Stimulated activated CD8-positive, alpha-beta memory T cell treated with anti-CD3 and anti-CD28 coated beads, Interleukin-15, amount 100 ng/mL, for 4 hours (primary cell): ENCODE measurements at regions not wholly inside any gene's neighbourhood (a gene's known extent, or its start where the extent isn't known, plus 50 kb on each side); places are given as distances from the start of the nearest gene placed in this dataset.
"Not testable (repeated sequence)": the region's sequence is repeated elsewhere in the genome, so short reads cannot be mapped to it uniquely, and the experiment has no call there.

ENCODE experiments used
- DNase-seq, 2 donors: peaks; one replicate each; pipeline ENCODE4 v3.0.0-alpha.2; 2020; ENCODE audit warnings: low read depth in 2 of 2

- no peak for DNase-seq
These were observed 237.2 kb downstream of the TTC8 start for GRCh38 chr14:89061696-89062095.

GRCh38 chr14:89065879-89066278 is 241.4 kb downstream of the TTC8 start:
- no peak for DNase-seq

- no peak for DNase-seq
These were observed 243.0 kb downstream of the TTC8 start for GRCh38 chr14:89067293-89067972.

GRCh38 chr14:89078021-89078795 is 253.8 kb downstream of the TTC8 start:
- no peak for DNase-seq

GRCh38 chr14:89085231-89085731 is 260.8 kb downstream of the TTC8 start:
- DNase-seq = no peak

GRCh38 chr14:89085737-89086382 is 261.4 kb downstream of the TTC8 start:
- DNase-seq = no peak

GRCh38 chr14:89088530-89088929 is 264.1 kb downstream of the TTC8 start:
- no peak for DNase-seq

GRCh38 chr14:89089330-89089729 is 264.9 kb downstream of the TTC8 start:
- no peak for DNase-seq

- DNase-seq = no peak
These were observed 267.3 kb downstream of the TTC8 start for GRCh38 chr14:89091781-89092180.

- no peak for DNase-seq
These were observed 268.8 kb downstream of the TTC8 start for GRCh38 chr14:89093083-89093730.

- DNase-seq = no peak
These were observed 270.6 kb downstream of the TTC8 start for GRCh38 chr14:89095036-89095435.

GRCh38 chr14:89096946-89097345 is 272.5 kb downstream of the TTC8 start:
- no peak for DNase-seq

GRCh38 chr14:89098254-89098653 is 273.8 kb downstream of the TTC8 start:
- DNase-seq = no peak

- DNase-seq = not testable (repeated sequence)
These were observed 279.8 kb downstream of the TTC8 start for GRCh38 chr14:89104171-89104817.

GRCh38 chr14:89104861-89105260 is 280.4 kb downstream of the TTC8 start:
- DNase-seq = not testable (repeated sequence)
